ENCODE measurements at regions not wholly inside any gene's neighbourhood (a gene's known extent, or its start where the extent isn't known, plus 50 kb on each side); places are given as distances from the start of the nearest gene placed in this dataset.

- no peak overlapping the region for H3K4me3 Mint-ChIP-seq
- Histone ChIP-seq H3K27me3 (ENCODE audit: control insufficient read depth, insufficient read depth, low read length, poor library complexity, severe bottlenecking) (no peaks in the 10 kb centered on the region), H3K9me3 (ENCODE audit: control insufficient read depth, low read length) (peaks cover 27% of the 10 kb centered on the region), H3K27ac (ENCODE audit: low read depth, low read length) (no peak overlapping the region), H3K4me3 (ENCODE audit: low read length) (no peak overlapping the region), H3K9ac (ENCODE audit: extremely low read depth, low read length, poor library complexity, severe bottlenecking) (no peak overlapping the region), H3K4me1 (ENCODE audit: control insufficient read depth, insufficient read depth, low read length) (no peaks in the 10 kb centered on the region), H3K36me3 (ENCODE audit: control insufficient read depth, insufficient read depth, low read length) (no peaks in the 10 kb centered on the region)
- peaks cover 18% of the 10 kb centered on the region for H3K9me3 Mint-ChIP-seq
- no peak for DNase-seq
- H3K4me1 Mint-ChIP-seq: no peaks in the 10 kb centered on the region
- 95% methylated on average over 3 of the region's 3 CpGs; no CpG with 5 or more reads in 1 of the 2 experiments for WGBS, 2 experiments (ENCODE audit: insufficient coverage in 1 of 2, insufficient read length in 1 of 2)
- peaks cover 4% of the 10 kb centered on the region for H3K36me3 Mint-ChIP-seq (ENCODE audit: low read depth)
- no peak overlapping the region for H3K27ac Mint-ChIP-seq
- no peak for TF ChIP-seq CTCF (conservative IDR thresholded peaks at IDR 0.05)
- H3K27me3 Mint-ChIP-seq (ENCODE audit: insufficient read depth): no peaks in the 10 kb centered on the region
Measured at GRCh38 chr9:30410273-30410672, 1974.2 kb upstream of the ACO1 start.

GRCh38 chr9:30411571-30411970 is 1972.9 kb upstream of the ACO1 start:
- Mint-ChIP-seq H3K27me3 (ENCODE audit: insufficient read depth) (no peaks in the 10 kb centered on the region), H3K27ac (no peak overlapping the region), H3K36me3 (ENCODE audit: low read depth) (peaks cover 4% of the 10 kb centered on the region), H3K4me3 (no peak overlapping the region), H3K4me1 (no peaks in the 10 kb centered on the region), H3K9me3 (peaks cover 18% of the 10 kb centered on the region)
- no peak for TF ChIP-seq CTCF (conservative IDR thresholded peaks at IDR 0.05)
- 95% methylated on average over 5 of the region's 5 CpGs; no CpG with 5 or more reads in 1 of the 2 experiments for WGBS, 2 experiments (ENCODE audit: insufficient coverage in 1 of 2, insufficient read length in 1 of 2)
- H3K9me3 ChIP-seq (ENCODE audit: control insufficient read depth, low read length): peaks cover 29% of the 10 kb centered on the region
- DNase-seq: no peak
- H3K4me1 ChIP-seq (ENCODE audit: control insufficient read depth, insufficient read depth, low read length): no peaks in the 10 kb centered on the region
- no peak overlapping the region for H3K4me3 ChIP-seq (ENCODE audit: low read length)
- no peak overlapping the region for H3K27ac ChIP-seq (ENCODE audit: low read depth, low read length)
- H3K27me3 ChIP-seq (ENCODE audit: control insufficient read depth, insufficient read depth, low read length, poor library complexity, severe bottlenecking): no peaks in the 10 kb centered on the region
- no peaks in the 10 kb centered on the region for H3K36me3 ChIP-seq (ENCODE audit: control insufficient read depth, insufficient read depth, low read length)
- H3K9ac ChIP-seq (ENCODE audit: extremely low read depth, low read length, poor library complexity, severe bottlenecking): no peak overlapping the region

GRCh38 chr9:30459156-30459555 is 1925.3 kb upstream of the ACO1 start:
- Histone ChIP-seq H3K9me3 (ENCODE audit: control insufficient read depth, low read length) (no peaks in the 10 kb centered on the region), H3K9ac (ENCODE audit: extremely low read depth, low read length, poor library complexity, severe bottlenecking) (no peak overlapping the region), H3K27me3 (ENCODE audit: control insufficient read depth, insufficient read depth, low read length, poor library complexity, severe bottlenecking) (no peaks in the 10 kb centered on the region), H3K4me3 (ENCODE audit: low read length) (no peak overlapping the region), H3K27ac (ENCODE audit: low read depth, low read length) (no peak overlapping the region), H3K36me3 (ENCODE audit: control insufficient read depth, insufficient read depth, low read length) (no peaks in the 10 kb centered on the region), H3K4me1 (ENCODE audit: control insufficient read depth, insufficient read depth, low read length) (no peaks in the 10 kb centered on the region)
- Mint-ChIP-seq H3K9me3 (no peaks in the 10 kb centered on the region), H3K36me3 (ENCODE audit: low read depth) (no peaks in the 10 kb centered on the region), H3K4me1 (no peaks in the 10 kb centered on the region), H3K27ac (no peak overlapping the region), H3K27me3 (ENCODE audit: insufficient read depth) (no peaks in the 10 kb centered on the region), H3K4me3 (no peak overlapping the region)
- no peak for TF ChIP-seq CTCF (conservative IDR thresholded peaks at IDR 0.05)
- WGBS, 2 experiments (ENCODE audit: insufficient coverage in 1 of 2, insufficient read length in 1 of 2): 94 to 95% methylated on average over 2 of the region's 2 CpGs
- no peak for DNase-seq
